Inferior parietal cortex (tissue), 1 donor: ENCODE measurements at regions not wholly inside any gene's neighbourhood (a gene's known extent, or its start where the extent isn't known, plus 50 kb on each side); places are given as distances from the start of the nearest gene placed in this dataset.
"Not testable (repeated sequence)": the region's sequence is repeated elsewhere in the genome, so short reads cannot be mapped to it uniquely, and the experiment has no call there.

Source experiments
- DNase-seq: peaks from one replicate; pipeline ENCODE4 v3.0.0-alpha.2; 2016; ENCODE audit errors: extremely low spot score

DNA sequence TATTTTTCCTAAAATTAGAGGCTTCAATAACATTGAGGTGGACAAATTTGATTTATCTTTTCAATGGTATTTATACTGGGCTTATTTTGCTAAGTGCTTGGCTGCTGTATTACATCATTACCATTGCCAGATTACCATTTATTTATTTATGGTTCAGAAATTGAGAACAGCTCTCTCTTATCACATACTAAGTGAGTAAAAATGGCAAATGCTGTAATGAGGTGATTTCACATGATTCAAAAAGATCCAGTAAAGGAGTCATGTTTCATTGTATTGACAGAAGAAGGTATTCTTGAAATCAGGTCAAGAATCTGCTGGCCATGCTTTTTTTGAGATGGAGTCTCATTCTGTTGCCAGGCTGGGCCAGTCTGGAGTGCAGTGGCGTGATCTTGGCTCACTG is 322.6 kb downstream of the KIF20B start:
- DNase-seq, result no peak

DNA sequence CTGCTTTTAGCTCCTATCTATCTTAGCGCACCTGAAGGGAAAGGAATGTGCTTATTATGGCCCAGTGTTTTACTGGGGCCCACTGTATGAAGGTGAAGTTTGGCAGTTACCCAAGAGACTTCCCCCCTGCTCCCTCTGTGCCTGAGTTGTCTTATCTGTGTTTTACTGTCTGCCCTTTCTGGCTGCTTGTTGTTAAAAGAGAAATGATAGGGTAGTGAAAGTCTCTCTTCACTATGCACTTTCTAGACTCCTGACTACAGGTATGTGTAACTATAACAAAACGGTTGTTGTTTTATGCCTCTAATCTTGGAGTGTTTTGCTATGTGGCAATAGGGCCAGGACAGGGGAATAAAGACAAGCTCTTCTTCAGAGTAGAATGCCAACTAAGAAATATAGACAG is 326.9 kb downstream of the KIF20B start:
- DNase-seq, result no peak

DNA sequence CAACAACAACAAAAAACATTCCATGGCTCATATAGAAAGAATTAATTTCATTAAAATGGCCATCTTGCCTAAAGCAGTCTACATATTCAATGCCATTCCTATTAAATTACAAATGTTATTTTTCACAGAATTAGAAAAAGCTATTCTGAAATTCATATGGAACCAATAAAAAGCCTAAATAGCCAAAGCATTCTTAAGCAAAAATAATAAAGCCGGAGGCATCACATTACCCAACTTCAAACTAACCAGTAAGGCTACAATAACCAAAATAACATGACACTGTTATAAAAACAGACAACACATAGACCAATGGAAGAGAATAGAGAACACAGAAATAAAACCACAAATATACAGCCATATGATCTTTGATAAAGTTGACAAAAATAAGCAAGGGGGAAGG is 330.4 kb downstream of the KIF20B start:
- no peak for DNase-seq

DNA sequence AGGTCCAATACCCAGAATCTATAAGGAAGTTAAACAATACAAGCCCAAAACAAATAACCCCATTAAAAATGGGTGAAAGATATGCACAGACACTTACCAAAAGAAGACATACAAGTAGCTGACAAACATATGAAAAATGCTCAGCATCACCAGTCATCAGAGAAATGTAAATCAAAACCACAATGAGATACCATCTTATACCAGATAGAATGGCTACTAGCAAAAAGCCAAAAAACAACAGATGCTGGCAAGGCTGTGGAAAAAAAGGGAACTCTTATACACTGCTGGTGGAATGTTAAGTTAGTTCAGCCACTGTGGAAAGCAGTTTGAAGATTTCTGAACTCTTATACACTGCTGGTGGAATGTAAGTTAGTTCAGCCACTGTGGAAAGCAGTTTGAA is 331.1 kb downstream of the KIF20B start:
- DNase-seq, result no peak

DNA sequence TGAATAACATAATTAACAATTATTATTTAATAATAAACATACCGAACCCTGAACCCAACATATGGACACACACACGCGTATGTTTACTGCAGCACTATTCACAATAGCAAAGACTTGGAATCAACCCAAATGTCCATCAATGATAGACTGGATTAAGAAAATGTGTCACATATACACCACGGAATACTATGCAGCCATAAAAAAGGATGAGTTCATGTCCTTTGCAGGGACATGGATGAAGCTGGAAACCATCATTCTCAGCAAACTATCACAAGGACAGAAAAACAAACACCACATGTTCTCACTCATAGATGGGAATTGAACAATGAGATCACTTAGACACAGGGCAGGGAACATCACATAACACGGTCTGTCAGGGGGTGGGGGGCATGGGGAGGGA is 333.5 kb downstream of the KIF20B start:
- not testable (repeated sequence) for DNase-seq

DNA sequence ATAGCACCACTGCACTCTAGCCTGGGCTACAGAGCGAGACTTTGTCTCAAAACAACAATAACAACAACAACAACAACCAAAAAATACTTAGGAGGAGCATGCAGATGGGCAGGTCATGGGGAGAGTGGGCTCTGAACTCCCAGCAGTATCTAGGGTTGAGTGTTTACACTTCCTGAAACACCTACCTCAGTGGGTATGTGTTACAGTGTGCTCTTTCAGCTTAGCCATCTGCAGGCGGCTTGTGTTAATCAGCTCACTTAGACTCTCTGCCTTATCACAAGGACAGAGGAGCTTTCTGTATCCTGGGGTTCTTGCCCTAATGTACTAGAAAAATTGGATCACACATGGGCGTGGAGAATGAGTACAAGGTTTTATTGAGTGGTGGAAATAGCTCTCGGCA is 340.2 kb downstream of the KIF20B start:
- DNase-seq, result no peak

DNA sequence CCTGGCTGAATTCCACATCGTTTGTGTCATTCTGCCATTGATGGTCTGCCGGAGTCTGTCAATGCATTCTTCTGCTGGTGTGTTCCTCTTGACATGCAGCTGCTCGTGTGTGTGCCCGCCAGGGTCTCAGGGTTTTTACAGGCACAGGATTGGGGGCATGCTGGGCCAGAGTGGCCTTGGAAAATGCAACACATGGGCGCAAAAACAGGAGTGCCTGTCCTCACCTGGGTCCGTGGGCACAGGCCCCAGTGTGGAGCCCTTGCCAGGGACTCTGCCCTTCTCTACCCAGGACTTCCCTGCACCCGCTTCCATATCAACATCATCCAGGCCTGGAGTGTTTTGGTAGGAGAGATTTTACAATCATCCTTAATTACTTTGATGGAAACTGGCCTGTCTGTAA is 340.7 kb downstream of the KIF20B start:
- no peak for DNase-seq

DNA sequence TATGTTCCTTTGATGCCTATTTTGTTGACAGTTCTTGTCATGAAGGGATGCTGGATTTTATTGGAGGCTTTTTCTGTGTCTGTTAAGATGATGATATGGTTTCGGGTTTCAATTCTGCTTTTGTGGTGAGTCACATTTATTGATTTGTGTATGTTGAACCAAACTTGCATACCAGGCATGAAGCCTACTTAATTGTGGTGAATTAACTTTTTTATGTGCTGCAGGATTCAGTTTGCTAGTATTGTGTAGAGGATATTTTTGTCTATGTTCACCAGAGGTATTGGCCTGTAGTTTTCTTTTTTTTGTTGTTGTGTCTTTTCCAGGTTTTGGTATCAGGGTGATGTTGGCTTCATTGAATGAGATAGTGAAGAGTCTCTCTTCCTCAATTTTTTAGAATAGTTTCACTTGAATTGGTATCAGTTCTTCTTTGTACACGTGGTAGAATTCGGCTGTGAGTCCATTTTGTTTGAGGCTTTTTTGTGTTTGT is 345.9 kb downstream of the KIF20B start:
- DNase-seq, result no peak

DNA sequence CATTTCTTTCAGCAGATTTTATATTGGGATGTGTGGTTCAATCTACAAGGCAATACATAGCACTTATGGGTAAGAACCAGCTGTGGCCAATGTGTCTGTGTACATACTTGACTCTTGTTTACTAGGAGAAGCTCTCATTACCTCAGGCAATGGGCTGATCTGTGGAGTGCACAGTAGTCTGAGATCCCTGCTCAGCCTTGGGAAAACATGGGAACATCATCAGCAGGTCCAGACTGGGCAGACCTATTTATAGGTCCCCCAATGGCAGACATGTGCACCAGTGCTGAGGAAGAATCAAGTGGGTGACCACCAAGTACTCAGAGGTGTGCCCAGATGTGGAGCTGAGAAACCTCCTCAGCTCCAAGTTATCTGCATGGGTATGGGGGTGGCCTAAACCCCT is 349.7 kb downstream of the KIF20B start:
- DNase-seq, result no peak

DNA sequence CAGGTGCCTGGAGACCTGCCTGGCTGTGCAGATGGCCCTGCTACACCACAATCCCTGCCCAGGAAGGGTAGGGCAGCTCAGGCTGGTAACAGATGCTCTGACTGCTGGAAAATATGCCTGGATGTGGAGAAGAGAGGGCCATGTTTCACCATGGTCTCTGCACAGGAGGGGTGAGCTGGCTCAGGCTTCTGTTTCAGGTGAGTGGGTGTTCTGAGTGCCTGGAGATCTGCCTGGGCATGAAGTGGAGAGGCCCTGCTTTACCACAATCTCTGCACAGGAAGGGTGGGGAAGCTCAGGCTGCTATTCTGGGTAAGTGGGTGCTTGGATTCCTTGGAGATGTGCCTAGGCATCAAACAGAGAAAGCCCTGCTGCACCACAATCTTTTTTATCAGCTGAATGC is 350.1 kb downstream of the KIF20B start:
- DNase-seq, result no peak

DNA sequence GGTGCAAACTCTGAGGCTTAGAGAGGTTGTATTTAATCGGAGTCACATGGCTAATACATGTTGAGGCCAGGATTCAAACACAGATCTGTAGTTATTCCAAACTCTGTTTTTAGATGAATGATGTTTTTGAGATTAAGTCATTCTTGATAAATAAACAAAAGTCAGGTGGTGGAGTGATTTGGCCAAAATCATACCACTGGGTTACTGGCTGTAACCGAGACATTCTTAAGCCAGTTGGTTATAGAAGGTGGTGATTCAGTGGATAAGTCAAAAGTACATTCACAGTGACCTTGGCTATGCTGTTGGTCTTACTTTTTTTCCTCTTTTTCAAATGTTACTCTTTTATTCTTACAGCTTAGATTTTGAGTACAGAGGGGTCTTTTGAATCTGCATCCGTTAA is 361.4 kb downstream of the KIF20B start:
- DNase-seq, result no peak

DNA sequence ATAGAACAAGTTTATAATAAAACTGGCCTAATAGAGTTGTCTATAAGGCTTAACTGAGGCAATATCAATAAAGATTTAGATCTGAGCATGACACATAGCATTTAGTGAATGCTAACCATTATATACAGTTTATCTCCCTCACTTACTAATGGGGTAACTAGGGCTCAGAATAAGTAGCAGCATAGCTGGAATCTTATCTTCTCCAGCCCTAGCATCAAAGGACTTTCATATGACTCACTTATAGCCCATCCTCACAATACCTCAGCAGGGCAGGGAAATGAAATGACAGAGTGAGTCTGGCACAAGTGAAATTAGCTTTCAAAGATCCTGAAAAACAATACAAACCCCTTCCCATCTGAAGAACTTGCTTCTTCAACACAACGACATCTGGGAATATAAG is 362.9 kb downstream of the KIF20B start:
- DNase-seq, result no peak

DNA sequence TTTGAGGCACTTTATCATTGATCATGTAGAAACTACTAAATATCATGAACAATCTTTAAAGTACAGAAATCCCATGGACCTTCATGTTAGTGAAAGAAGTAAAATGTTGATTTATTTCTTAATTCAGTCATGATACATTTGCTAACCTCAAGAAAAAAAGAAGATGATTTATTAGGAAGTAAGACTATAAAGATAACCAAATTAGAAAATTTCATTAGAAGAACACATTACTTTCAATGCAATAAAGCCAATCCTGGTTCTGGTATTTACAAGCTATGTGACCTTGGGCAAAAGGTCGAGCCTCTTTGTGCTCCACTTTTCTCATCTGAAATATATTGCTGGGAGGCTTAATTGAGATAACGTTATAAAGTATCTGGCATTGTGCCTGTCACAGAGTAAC is 365.0 kb downstream of the KIF20B start:
- no peak for DNase-seq

DNA sequence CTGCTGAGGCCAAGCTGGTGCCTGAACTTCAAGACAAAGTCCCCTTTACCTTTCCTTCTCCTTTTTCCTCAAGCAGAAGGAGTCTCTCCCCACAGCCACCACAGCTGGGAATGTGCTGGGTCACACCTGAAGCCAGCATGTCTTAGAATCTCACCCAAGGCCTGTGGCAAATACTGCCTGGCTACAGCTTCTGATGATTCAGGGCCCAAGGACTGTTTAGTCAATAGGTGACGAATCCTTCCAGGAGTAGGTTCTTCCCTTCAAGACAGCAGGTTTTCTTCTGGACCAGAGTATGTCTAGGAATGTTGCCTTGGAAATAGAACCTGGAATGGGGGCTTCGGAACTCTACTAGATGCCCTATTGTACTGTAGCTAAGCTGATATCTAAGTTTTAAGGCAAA is 374.6 kb downstream of the KIF20B start:
- DNase-seq, result no peak

DNA sequence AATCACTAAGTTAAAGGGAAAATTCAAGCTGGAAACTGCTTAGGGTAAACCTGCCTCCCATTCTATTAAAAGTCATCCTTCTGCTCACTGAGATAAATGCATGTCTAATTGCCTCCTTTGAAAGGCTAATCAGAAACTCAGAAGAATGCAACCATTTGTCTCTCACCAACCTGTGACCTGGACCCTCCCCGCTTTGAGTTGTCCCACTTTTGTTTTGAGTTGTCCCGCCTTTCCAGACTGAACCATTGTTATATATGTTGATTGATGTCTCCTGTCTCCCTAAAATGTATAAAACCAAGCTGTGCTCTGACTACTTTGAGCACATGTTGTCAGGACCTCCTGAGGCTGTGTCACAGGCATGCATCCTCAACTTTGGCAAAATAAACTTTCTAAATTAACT is 378.4 kb downstream of the KIF20B start:
- DNase-seq, result no peak

DNA sequence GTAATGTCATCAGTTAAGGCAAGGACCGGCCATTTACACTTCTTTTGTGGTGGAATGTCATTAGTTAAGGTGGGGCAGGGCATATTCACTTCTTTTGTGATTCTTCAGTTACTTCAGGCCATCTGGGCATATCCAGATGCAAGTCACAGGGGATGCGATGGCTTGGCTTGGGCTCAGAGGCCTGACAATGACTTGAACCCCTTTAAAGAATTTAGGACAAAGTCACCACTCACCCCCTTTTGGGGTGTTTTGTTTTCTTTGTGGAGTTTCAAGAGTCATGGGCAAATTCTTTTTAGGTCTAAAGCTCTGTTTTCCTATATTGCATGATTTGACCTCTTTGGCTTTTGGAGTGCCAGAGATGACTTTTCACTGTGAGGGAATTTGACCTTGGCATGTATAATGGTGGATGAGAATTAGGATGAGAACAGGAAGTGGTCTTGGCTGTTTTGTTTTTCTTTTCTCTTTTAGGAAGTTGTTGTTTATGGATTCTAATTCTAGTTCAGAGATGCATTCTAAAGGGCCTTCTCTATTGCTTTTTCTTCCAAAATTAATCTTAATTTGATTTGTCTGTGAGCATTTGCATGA is 385.3 kb downstream of the KIF20B start:
- not testable (repeated sequence) for DNase-seq

DNA sequence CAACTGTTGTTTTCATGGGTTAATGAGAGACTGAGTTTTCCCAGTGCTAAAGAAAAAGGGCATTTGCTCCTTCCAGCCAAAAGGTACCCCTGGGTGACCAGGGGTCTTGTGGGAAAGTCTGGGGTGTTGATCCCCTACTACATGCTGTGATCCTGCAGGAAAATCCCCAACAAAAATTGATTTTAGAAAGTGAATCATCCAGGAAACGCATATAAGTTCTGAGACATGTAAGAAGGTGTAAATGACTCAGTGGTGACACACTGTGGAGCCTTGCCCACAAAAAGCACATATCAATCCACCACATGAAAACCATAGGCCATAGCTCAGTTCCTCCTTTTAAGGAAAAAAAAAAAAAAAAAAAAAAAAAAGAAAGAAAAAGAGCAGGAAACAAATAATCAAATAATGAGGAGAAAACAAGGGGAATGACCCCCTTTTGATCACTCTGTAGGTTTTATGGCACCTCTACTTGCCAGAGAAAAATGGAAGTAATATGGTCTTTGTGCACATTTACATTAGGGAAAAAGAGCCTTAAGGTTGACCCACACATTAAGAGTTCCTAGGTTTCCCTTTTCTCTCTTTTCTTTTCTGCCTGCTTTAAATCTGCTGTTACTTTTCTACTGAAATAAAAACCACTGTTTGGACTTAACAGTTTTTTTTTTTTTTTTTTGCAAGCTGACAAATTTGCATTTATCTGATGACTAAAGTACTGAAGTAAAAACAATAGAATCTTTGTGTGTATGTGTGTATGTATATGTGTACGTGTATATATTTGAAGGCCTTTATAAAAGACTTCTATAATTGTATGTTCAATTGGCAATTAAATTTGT is 386.0 kb downstream of the KIF20B start:
- DNase-seq, result no peak

DNA sequence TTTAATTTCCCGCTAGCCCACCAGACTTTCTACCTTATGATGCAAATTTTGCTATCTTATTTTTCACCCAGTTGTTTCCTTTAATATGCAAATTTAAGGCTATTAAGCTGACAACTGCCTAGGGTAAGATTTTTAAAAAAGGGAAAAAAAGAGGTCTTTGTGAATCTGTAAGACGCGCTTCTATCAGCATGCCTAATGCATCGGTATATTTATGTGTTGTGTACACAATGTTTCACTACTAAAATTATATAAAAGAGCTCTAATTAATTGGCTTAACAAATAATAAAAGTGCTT is 386.6 kb downstream of the KIF20B start:
- no peak for DNase-seq

DNA sequence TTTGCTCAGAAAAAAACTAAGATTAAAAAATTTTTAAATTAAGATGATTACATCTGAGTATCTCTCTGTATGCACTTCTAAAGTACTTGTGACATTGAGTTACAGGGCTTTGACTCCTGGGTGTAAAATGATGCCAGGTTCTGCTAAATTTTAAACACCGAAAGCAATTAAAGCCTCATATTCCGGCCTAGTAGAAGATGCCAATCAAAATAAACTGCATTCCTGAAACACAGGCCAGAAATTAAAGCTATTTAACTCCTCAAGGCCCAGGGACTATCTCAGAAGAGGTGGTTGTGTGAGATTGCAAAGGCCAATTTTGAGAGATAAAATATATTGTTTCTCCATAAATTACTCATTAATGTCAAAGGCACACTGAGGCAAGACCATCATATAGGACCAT is 388.3 kb downstream of the KIF20B start:
- no peak for DNase-seq

DNA sequence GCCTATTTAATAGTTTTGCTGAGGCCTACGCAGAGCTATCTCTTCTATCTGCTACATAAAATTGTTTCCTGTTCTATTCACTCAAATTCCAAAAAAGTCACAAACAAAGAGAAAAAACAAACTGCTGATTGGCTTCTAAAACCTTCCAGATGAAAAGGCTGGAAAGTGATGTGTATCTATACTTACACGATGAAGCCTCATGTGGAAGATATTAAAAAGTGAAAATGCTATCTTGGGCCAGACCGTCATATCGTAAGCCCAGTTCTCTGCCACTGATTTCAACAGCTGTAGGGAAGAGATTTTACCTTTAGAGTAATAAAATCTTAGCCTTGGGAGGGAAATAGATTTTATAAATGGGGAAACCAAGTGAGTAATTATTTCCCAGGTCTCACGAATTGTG is 394.8 kb downstream of the KIF20B start:
- DNase-seq, result no peak

DNA sequence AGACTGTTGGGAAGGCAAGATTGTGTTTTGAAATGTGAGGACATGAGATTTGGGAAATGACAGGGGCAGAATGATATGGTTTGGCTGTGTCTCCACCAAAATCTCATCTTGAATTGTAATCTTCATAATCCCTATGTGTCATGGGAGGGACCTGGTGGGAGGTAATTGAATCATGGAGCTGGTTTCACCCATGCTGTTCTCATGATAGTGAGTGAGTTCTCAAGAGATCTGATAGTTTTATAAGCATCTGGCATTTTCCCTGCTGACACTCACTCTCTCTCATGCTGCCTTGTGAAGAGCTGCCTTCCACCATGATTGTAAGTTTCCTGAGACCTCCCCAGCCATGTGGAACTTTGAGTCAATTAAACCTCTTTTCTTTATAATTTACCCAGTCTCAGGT is 406.2 kb downstream of the KIF20B start:
- DNase-seq, result not testable (repeated sequence)

DNA sequence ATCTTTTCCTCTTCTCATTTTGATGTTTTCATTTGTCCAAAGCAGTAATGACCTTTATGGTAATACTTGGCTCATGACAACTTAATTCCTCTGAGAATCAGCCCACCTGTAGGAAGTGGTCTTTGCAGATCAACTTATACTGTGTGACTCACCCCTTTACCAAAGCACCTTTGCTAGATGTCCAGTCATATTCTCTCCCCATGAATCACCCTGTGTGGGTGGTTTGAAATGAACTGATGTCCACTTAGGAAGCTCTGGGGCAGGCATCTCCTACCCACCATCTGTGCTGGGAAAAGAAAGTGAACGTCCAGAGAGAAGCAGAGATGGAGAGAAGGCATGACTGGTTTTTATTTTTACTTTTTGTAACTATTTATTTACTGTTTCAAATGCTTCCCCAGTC is 410.3 kb downstream of the KIF20B start:
- no peak for DNase-seq

DNA sequence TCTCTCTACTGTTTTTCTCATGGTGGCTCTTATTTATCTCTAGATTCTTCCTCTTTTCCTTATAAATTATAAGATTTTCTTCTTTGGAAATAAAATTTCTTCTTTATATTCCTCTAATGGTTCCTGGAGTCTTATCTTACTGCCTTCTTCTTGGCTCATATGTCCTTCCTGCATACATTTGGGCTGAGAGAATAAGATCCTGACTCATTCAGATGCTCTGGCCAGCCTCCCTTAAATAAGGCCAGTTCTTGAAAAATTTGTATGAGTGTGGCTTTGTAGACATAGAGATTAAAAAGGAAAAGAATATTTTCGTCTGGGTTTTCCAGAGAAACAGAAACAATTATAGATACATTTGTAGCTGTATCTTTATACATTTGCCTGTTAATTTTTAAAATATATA is 411.3 kb downstream of the KIF20B start:
- DNase-seq, result no peak

DNA sequence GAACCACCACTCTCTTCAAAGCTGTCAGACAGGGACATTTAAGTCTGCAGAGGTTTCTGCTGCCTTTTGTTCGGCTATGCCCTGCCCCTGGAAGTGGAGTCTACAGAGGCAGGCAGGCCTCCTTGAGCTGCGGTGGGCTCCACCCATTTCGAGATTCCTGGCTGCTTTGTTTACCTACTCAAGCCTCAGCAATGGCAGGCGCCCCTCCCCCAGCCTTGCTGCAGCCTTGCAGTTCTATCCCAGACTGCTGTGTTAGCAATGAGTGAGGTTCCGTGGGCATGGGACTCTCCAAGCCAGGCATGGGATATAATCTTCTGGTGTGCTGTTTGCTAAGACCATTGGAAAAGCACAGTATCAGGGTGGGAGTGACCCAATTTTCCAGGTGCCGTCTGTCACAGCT is 417.2 kb downstream of the KIF20B start:
- not testable (repeated sequence) for DNase-seq
